Ishikawa (cell line): ENCODE measurements at regions not wholly inside any gene's neighbourhood (a gene's known extent, or its start where the extent isn't known, plus 50 kb on each side); places are given as distances from the start of the nearest gene placed in this dataset.

ENCODE experiments used
- CEBPB ChIP-seq: IDR thresholded peaks from 2 replicates; pipeline ENCODE4 v1.6.1; 2012
- EP300 ChIP-seq: IDR thresholded peaks from 2 replicates; pipeline ENCODE4 v1.6.1; 2012; ENCODE audit warnings: borderline replicate concordance
- FOXM1 ChIP-seq: IDR thresholded peaks from 2 replicates; pipeline ENCODE4 v1.6.1; 2012; ENCODE audit warnings: low read depth, borderline replicate concordance
- MAX ChIP-seq: IDR thresholded peaks from 2 replicates; pipeline ENCODE4 v1.6.1; 2012
- RAD21 ChIP-seq: IDR thresholded peaks from 2 replicates; pipeline ENCODE4 v1.6.1; 2012; ENCODE audit warnings: low read depth
- TAF1 ChIP-seq: IDR thresholded peaks from 2 replicates; pipeline ENCODE4 v1.6.1; 2012; ENCODE audit warnings: low read depth, mild to moderate bottlenecking
- TCF12 ChIP-seq: IDR thresholded peaks from 2 replicates; pipeline ENCODE4 v1.6.1; 2012; ENCODE audit warnings: low read depth
- TEAD4 ChIP-seq: IDR thresholded peaks from 2 replicates; pipeline ENCODE4 v1.6.1; 2012
- YY1 ChIP-seq: IDR thresholded peaks from 2 replicates; pipeline ENCODE4 v1.6.1; 2012; ENCODE audit warnings: low read depth
- TF ChIP-seq, protein P1 (sequence below): IDR thresholded peaks from 2 replicates; pipeline ENCODE4 v1.6.1; 2012; ENCODE audit warnings: low read depth, mild to moderate bottlenecking
- TF ChIP-seq, protein P2 (sequence below): IDR thresholded peaks from 2 replicates; pipeline ENCODE4 v1.6.1; 2012

GRCh38 chr6:40764726-40765125 is 177.6 kb upstream of the LRFN2 start:
- TF ChIP-seq EP300 (no peak), TAF1 (no peak), RAD21 (no peak), YY1 (no peak), MAX (no peak), TEAD4 (no peak), CEBPB (no peak), TCF12 (no peak), FOXM1 (no peak)
- TF ChIP-seq, protein P1, sequence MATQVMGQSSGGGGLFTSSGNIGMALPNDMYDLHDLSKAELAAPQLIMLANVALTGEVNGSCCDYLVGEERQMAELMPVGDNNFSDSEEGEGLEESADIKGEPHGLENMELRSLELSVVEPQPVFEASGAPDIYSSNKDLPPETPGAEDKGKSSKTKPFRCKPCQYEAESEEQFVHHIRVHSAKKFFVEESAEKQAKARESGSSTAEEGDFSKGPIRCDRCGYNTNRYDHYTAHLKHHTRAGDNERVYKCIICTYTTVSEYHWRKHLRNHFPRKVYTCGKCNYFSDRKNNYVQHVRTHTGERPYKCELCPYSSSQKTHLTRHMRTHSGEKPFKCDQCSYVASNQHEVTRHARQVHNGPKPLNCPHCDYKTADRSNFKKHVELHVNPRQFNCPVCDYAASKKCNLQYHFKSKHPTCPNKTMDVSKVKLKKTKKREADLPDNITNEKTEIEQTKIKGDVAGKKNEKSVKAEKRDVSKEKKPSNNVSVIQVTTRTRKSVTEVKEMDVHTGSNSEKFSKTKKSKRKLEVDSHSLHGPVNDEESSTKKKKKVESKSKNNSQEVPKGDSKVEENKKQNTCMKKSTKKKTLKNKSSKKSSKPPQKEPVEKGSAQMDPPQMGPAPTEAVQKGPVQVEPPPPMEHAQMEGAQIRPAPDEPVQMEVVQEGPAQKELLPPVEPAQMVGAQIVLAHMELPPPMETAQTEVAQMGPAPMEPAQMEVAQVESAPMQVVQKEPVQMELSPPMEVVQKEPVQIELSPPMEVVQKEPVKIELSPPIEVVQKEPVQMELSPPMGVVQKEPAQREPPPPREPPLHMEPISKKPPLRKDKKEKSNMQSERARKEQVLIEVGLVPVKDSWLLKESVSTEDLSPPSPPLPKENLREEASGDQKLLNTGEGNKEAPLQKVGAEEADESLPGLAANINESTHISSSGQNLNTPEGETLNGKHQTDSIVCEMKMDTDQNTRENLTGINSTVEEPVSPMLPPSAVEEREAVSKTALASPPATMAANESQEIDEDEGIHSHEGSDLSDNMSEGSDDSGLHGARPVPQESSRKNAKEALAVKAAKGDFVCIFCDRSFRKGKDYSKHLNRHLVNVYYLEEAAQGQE: no peak
- TF ChIP-seq, protein P2, sequence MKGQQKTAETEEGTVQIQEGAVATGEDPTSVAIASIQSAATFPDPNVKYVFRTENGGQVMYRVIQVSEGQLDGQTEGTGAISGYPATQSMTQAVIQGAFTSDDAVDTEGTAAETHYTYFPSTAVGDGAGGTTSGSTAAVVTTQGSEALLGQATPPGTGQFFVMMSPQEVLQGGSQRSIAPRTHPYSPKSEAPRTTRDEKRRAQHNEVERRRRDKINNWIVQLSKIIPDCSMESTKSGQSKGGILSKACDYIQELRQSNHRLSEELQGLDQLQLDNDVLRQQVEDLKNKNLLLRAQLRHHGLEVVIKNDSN: no peak
